Activated CD8-positive, alpha-beta memory T cell treated with anti-CD3 and anti-CD28 coated beads, Interleukin-2, amount 50 U/mL, for 48 hours (primary cell): ENCODE measurements at regions not wholly inside any gene's neighbourhood (a gene's known extent, or its start where the extent isn't known, plus 50 kb on each side); places are given as distances from the start of the nearest gene placed in this dataset.
"Not testable (repeated sequence)": the region's sequence is repeated elsewhere in the genome, so short reads cannot be mapped to it uniquely, and the experiment has no call there.

ENCODE experiments used
- DNase-seq: peaks from one replicate; pipeline ENCODE4 v3.0.0-alpha.2; 2020

- DNase-seq = no peak
These were observed 70.4 kb downstream of the TDRD15 start for GRCh38 chr2:21194147-21194546.

GRCh38 chr2:21194858-21195271 lies 71.1 kb downstream of the TDRD15 start:
- no peak for DNase-seq

GRCh38 chr2:21195326-21195725 lies 71.6 kb downstream of the TDRD15 start:
- no peak for DNase-seq

GRCh38 chr2:21198637-21199036 lies 74.9 kb downstream of the TDRD15 start:
- DNase-seq = no peak

- DNase-seq = no peak
These were observed 80.2 kb downstream of the TDRD15 start for GRCh38 chr2:21203976-21204375.

- not testable (repeated sequence) for DNase-seq
These were observed 90.3 kb downstream of the TDRD15 start for GRCh38 chr2:21214085-21214484.

- DNase-seq = no peak
These were observed 93.7 kb downstream of the TDRD15 start for GRCh38 chr2:21217442-21217841.

GRCh38 chr2:21220930-21221329 lies 97.2 kb downstream of the TDRD15 start:
- DNase-seq = no peak

- DNase-seq = no peak
These were observed 99.8 kb downstream of the TDRD15 start for GRCh38 chr2:21223618-21224017.

- DNase-seq = no peak
These were observed 104.5 kb downstream of the TDRD15 start for GRCh38 chr2:21228041-21228895.

- DNase-seq = no peak
These were observed 105.5 kb downstream of the TDRD15 start for GRCh38 chr2:21229302-21229701.

- DNase-seq = no peak
These were observed 106.4 kb downstream of the TDRD15 start for GRCh38 chr2:21230140-21230539.

- DNase-seq = no peak
These were observed 108.2 kb downstream of the TDRD15 start for GRCh38 chr2:21231985-21232384.

GRCh38 chr2:21233194-21233593 lies 109.4 kb downstream of the TDRD15 start:
- DNase-seq = no peak

- DNase-seq = no peak
These were observed 110.2 kb downstream of the TDRD15 start for GRCh38 chr2:21234001-21234400.

GRCh38 chr2:21234464-21235120 lies 110.8 kb downstream of the TDRD15 start:
- no peak for DNase-seq

GRCh38 chr2:21239749-21240148 lies 116.0 kb downstream of the TDRD15 start:
- DNase-seq = not testable (repeated sequence)

GRCh38 chr2:21244161-21244560 lies 120.4 kb downstream of the TDRD15 start:
- DNase-seq = no peak

GRCh38 chr2:21245565-21245964 lies 121.8 kb downstream of the TDRD15 start:
- no peak for DNase-seq

- no peak for DNase-seq
These were observed 125.6 kb downstream of the TDRD15 start for GRCh38 chr2:21249367-21249766.

GRCh38 chr2:21250673-21251072 lies 126.9 kb downstream of the TDRD15 start:
- no peak for DNase-seq

GRCh38 chr2:21251216-21251980 lies 127.6 kb downstream of the TDRD15 start:
- DNase-seq = no peak

GRCh38 chr2:21253311-21254027 lies 129.7 kb downstream of the TDRD15 start:
- no peak for DNase-seq
